ENCODE measurements at regions not wholly inside any gene's neighbourhood (a gene's known extent, or its start where the extent isn't known, plus 50 kb on each side); places are given as distances from the start of the nearest gene placed in this dataset.

GRCh38 chr13:73662833-73663232 lies 471.4 kb downstream of the KLF12 start:
- no peak for TF ChIP-seq CTCF (IDR thresholded peaks at IDR 0.05; ENCODE audit: insufficient read depth, low read depth, low read length)
- no peak for TF ChIP-seq EZH2 (IDR thresholded peaks at IDR 0.05; ENCODE audit: insufficient read depth, low read length)
- H3K4me3 Mint-ChIP-seq (ENCODE audit: unreplicated experiment) = no peak overlapping the region
- H3K4me3 ChIP-seq (ENCODE audit: insufficient read depth, low read depth, low read length) = no peak overlapping the region
- no peaks in the 10 kb centered on the region for H3K4me1 ChIP-seq (ENCODE audit: insufficient read depth, low read length)
- H3K9me3 Mint-ChIP-seq (ENCODE audit: unreplicated experiment) = peaks cover 5% of the 10 kb centered on the region
- no peak overlapping the region for H3K27ac Mint-ChIP-seq (ENCODE audit: unreplicated experiment)
- no peak overlapping the region for H3K27ac ChIP-seq (ENCODE audit: low read depth, low read length)
- no peaks in the 10 kb centered on the region for H3K27me3 ChIP-seq (ENCODE audit: insufficient read depth, low read length)
- H3K4me2 ChIP-seq (ENCODE audit: low read length) = no peak overlapping the region
- H2AFZ ChIP-seq (ENCODE audit: low read depth, low read length) = no peak overlapping the region
- no peaks in the 10 kb centered on the region for H3K79me2 ChIP-seq (ENCODE audit: insufficient read depth, low read length)
- H3K4me1 Mint-ChIP-seq (ENCODE audit: low read depth, unreplicated experiment) = peaks cover 4% of the 10 kb centered on the region
- H3K36me3 ChIP-seq (ENCODE audit: insufficient read depth, low read length) = no peaks in the 10 kb centered on the region
- no peak for DNase-seq (ENCODE audit: low read depth)
- H3K9me3 ChIP-seq (ENCODE audit: insufficient read depth, low read depth, low read length) = no peaks in the 10 kb centered on the region
- H4K20me1 ChIP-seq (ENCODE audit: insufficient read depth, low read length) = no peaks in the 10 kb centered on the region
- peaks cover 2% of the 10 kb centered on the region for H3K36me3 Mint-ChIP-seq (ENCODE audit: low read depth, unreplicated experiment)
- FAIRE-seq = no peak
- no peaks in the 10 kb centered on the region for H3K27me3 Mint-ChIP-seq (ENCODE audit: low read depth, unreplicated experiment)
- no peak overlapping the region for H3K9ac ChIP-seq (ENCODE audit: low read length)

GRCh38 chr13:73661687-73662425 lies 472.3 kb downstream of the KLF12 start:
- Histone ChIP-seq H2AFZ (ENCODE audit: low read depth, low read length) (no peak overlapping the region), H3K9me3 (ENCODE audit: insufficient read depth, low read depth, low read length) (no peaks in the 10 kb centered on the region), H3K9ac (ENCODE audit: low read length) (no peak overlapping the region), H3K79me2 (ENCODE audit: insufficient read depth, low read length) (no peaks in the 10 kb centered on the region), H3K27me3 (ENCODE audit: insufficient read depth, low read length) (no peaks in the 10 kb centered on the region), H3K27ac (ENCODE audit: low read depth, low read length) (no peak overlapping the region), H3K4me3 (ENCODE audit: insufficient read depth, low read depth, low read length) (no peak overlapping the region), H3K4me1 (ENCODE audit: insufficient read depth, low read length) (no peaks in the 10 kb centered on the region), H4K20me1 (ENCODE audit: insufficient read depth, low read length) (no peaks in the 10 kb centered on the region), H3K4me2 (ENCODE audit: low read length) (no peak overlapping the region), H3K36me3 (ENCODE audit: insufficient read depth, low read length) (no peaks in the 10 kb centered on the region)
- Mint-ChIP-seq H3K36me3 (ENCODE audit: low read depth, unreplicated experiment) (peaks cover 2% of the 10 kb centered on the region), H3K4me1 (ENCODE audit: low read depth, unreplicated experiment) (peaks cover 4% of the 10 kb centered on the region), H3K4me3 (ENCODE audit: unreplicated experiment) (no peak overlapping the region), H3K27ac (ENCODE audit: unreplicated experiment) (no peak overlapping the region), H3K9me3 (ENCODE audit: unreplicated experiment) (peaks cover 5% of the 10 kb centered on the region), H3K27me3 (ENCODE audit: low read depth, unreplicated experiment) (no peaks in the 10 kb centered on the region)
- FAIRE-seq (no peak), DNase-seq (ENCODE audit: low read depth) (no peak)
- TF ChIP-seq EZH2 (IDR thresholded peaks at IDR 0.05; ENCODE audit: insufficient read depth, low read length) (no peak), CTCF (IDR thresholded peaks at IDR 0.05; ENCODE audit: insufficient read depth, low read depth, low read length) (no peak)

- H4K20me1 ChIP-seq (ENCODE audit: insufficient read depth, low read length) = no peaks in the 10 kb centered on the region
- Mint-ChIP-seq H3K4me3 (ENCODE audit: unreplicated experiment) (no peak overlapping the region), H3K4me1 (ENCODE audit: low read depth, unreplicated experiment) (peaks cover 4% of the 10 kb centered on the region), H3K27me3 (ENCODE audit: low read depth, unreplicated experiment) (no peaks in the 10 kb centered on the region), H3K9me3 (ENCODE audit: unreplicated experiment) (peaks cover 5% of the 10 kb centered on the region), H3K36me3 (ENCODE audit: low read depth, unreplicated experiment) (peaks cover 2% of the 10 kb centered on the region), H3K27ac (ENCODE audit: unreplicated experiment) (no peak overlapping the region)
- H3K27me3 ChIP-seq (ENCODE audit: insufficient read depth, low read length) = no peaks in the 10 kb centered on the region
- DNase-seq (ENCODE audit: low read depth) (no peak), FAIRE-seq (no peak)
- H2AFZ ChIP-seq (ENCODE audit: low read depth, low read length) = no peak overlapping the region
- no peaks in the 10 kb centered on the region for H3K36me3 ChIP-seq (ENCODE audit: insufficient read depth, low read length)
- no peaks in the 10 kb centered on the region for H3K9me3 ChIP-seq (ENCODE audit: insufficient read depth, low read depth, low read length)
- TF ChIP-seq EZH2 (IDR thresholded peaks at IDR 0.05; ENCODE audit: insufficient read depth, low read length) = no peak
- no peak for TF ChIP-seq CTCF (IDR thresholded peaks at IDR 0.05; ENCODE audit: insufficient read depth, low read depth, low read length)
- H3K4me1 ChIP-seq (ENCODE audit: insufficient read depth, low read length) = no peaks in the 10 kb centered on the region
- H3K79me2 ChIP-seq (ENCODE audit: insufficient read depth, low read length) = no peaks in the 10 kb centered on the region
- no peak overlapping the region for H3K4me2 ChIP-seq (ENCODE audit: low read length)
- H3K27ac ChIP-seq (ENCODE audit: low read depth, low read length) = no peak overlapping the region
- H3K9ac ChIP-seq (ENCODE audit: low read length) = no peak overlapping the region
- no peak overlapping the region for H3K4me3 ChIP-seq (ENCODE audit: insufficient read depth, low read depth, low read length)
Measured at GRCh38 chr13:73661066-73661465, 473.1 kb downstream of the KLF12 start.
